OCI-LY7 (cell line): ENCODE measurements at regions not wholly inside any gene's neighbourhood (a gene's known extent, or its start where the extent isn't known, plus 50 kb on each side); places are given as distances from the start of the nearest gene placed in this dataset.

Experiments used
- EZH2phosphoT487 ChIP-seq: fragments of 200-600 bp; sonication (generic); IDR thresholded peaks from 2 replicates; pipeline ENCODE4 v1.6.1; 2018; ENCODE audit warnings: low read depth, borderline replicate concordance, mild to moderate bottlenecking, mixed run types, antibody characterized with exemption, low read length, moderate library complexity, mixed read lengths
- TF ChIP-seq, protein P1 (sequence below): fragments of 200-600 bp; sonication (generic); conservative IDR thresholded peaks from 2 replicates; pipeline ENCODE4 v1.5.1; 2014; ENCODE audit warnings: mild to moderate bottlenecking, antibody characterized with exemption, low read length, moderate library complexity, mixed read lengths

GRCh38 chr12:83889745-83890144 is 1022.9 kb downstream of the SLC6A15 start:
- TF ChIP-seq, protein P1, sequence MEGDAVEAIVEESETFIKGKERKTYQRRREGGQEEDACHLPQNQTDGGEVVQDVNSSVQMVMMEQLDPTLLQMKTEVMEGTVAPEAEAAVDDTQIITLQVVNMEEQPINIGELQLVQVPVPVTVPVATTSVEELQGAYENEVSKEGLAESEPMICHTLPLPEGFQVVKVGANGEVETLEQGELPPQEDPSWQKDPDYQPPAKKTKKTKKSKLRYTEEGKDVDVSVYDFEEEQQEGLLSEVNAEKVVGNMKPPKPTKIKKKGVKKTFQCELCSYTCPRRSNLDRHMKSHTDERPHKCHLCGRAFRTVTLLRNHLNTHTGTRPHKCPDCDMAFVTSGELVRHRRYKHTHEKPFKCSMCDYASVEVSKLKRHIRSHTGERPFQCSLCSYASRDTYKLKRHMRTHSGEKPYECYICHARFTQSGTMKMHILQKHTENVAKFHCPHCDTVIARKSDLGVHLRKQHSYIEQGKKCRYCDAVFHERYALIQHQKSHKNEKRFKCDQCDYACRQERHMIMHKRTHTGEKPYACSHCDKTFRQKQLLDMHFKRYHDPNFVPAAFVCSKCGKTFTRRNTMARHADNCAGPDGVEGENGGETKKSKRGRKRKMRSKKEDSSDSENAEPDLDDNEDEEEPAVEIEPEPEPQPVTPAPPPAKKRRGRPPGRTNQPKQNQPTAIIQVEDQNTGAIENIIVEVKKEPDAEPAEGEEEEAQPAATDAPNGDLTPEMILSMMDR: no peak
- no peak for TF ChIP-seq EZH2phosphoT487
